HG03175 (cell line): ENCODE measurements at regions not wholly inside any gene's neighbourhood (a gene's known extent, or its start where the extent isn't known, plus 50 kb on each side); places are given as distances from the start of the nearest gene placed in this dataset.
A peak's percentile ranks its signal among the peaks of the same experiment; 100 is the strongest.

ENCODE experiments used
- ATAC-seq: cut with Tn5 transposase; IDR thresholded peaks from one replicate; pipeline ENCODE4 v1.9.1; 2021; ENCODE audit warnings: mild to moderate bottlenecking, moderate library complexity; ENCODE audit not compliant: unreplicated experiment

- ATAC-seq = no peak
Observed at GRCh38 chr5:146254223-146254622, 50.8 kb downstream of the RBM27 start.

DNA sequence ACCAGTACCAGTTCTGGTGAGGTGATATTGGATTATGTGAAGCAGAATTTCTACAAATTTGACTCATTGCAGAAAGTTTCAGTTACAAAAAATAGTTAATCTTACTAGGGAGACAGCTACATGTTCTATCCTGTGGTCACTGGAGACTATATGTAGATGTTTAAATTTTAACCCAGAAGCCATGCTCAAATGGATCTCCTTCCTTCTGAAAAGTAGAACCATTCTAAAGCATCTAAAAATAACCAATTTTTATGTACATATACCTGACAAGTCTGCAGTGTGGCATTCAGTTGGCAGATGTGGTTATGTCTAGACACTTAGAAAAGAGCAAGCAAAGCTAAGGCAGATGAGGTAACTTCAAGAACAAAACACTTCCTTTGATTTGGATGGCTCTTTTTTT is 65.5 kb upstream of the POU4F3 start:
- peak; percentile 79 for ATAC-seq

DNA sequence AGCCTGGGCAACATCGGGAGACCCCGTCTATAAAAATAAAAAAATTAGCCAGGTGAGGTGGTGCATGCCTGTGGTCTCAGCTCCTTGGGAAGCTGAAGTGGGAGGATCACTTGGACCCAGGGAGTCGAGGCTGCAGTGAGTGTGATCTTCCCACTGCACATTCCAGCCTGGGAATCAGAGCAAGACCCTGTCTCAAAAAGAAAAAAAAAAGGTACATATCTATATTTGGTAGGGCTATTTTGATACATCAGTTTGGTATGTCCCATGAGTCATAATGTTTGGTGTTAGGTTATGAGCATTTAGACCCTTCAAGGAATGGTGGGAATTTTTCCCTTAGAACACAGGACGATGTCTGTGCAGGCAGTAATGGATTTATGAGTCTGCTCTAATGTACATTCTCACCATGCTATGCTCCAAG is 55.3 kb upstream of the POU4F3 start:
- no peak for ATAC-seq

GRCh38 chr5:146284016-146284415 is 54.6 kb upstream of the POU4F3 start:
- no peak for ATAC-seq
